Stimulated activated CD4-positive, alpha-beta T cell treated with anti-CD3 and anti-CD28 coated beads, Interleukin-15, amount 100 ng/mL, for 24 hours (primary cell): ENCODE measurements at regions not wholly inside any gene's neighbourhood (a gene's known extent, or its start where the extent isn't known, plus 50 kb on each side); places are given as distances from the start of the nearest gene placed in this dataset.
A peak's percentile ranks its signal among the peaks of the same experiment; 100 is the strongest.

Source experiments
- DNase-seq: peaks from one replicate; pipeline ENCODE4 v3.0.0-alpha.2; 2020

DNA sequence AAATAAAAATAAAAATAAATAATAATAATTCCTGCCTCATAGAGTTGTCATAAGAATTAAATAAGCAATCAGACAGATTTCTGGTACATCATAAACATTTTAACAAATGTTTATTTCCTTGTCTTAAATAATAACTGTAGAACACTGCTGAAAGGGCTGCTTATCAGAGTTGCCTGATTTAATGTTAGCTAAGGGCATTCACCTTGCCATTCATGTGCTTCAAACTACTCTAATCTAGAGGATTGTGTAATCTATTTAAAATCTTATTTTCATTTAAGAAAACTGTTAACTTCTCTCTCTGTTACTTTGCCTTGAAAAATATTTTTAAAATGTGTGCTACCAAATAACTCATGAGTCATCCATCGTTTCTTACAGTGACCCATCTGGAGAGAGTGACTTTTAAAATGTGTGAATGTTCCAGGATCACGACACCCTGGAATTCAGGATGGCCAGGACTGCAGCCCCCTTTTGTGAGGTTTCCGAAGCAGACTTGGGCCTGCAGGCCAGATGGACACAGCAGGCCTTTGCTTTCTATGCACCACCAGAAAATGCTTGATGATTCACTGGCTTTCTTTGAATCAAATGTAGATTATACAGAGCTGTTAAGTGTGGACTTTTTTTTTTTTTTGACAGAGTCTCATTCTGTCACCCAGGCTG lies 109.1 kb upstream of the TNS3 start:
- no peak for DNase-seq

GRCh38 chr7:47689558-47689957 lies 107.6 kb upstream of the TNS3 start:
- no peak for DNase-seq

DNA sequence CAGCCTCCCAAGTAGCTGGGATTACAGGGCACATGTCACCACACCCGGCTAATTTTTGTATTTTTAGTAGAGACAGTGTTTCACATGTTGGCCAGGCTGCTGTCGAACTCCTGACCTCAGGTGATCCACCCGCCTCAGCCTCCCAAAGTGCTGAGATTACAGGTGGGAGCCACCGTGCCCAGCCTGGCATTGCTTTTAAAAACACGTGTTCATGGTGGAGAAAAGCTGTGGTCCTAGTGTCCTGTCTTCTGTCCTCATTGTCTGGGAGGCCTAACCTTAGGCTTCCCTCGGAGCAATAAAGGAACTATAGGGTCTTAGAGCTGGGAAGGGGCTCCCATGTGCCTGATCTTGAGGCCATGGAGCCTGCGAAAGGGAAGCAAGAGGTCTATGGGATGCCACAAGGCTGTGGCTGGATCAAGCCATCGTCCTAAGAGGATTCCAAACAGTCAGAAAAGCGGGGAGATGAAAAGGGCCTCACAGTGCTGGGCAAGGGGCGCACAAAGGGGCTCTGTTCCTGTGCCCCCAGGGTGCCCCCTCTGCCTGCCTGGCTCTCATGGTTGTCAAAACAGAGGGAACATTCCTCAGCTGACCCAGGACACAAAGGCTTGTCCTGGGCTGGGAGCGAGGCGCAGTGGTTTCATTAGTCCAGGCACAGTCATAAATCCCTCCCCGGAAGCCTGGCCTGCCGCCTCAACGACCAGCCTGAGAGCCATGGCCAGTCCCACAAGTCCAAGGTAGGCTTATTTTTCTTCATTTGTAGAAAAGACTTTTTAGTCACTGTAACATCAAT lies 106.6 kb upstream of the TNS3 start:
- DNase-seq, result no peak

GRCh38 chr7:47685712-47686376 lies 103.9 kb upstream of the TNS3 start:
- no peak for DNase-seq

DNA sequence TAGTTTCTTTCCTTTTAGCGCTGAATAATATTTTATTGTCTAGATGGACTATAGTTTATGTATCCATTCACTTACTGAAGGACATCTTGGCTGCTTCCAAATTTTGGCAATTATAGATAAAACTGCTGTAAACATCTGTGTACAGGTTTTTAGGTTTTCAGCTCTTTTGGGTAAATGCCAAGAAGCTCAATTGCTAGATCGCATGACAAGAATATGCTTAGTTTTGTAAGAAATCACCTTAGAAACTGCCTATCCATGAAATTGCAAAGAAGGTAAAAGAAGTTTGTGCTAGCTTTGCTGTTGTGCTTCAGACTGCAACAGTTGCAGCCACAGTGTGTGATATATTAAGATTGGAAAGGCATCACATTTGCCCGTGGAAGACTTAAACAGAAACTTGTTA lies 103.2 kb upstream of the TNS3 start:
- DNase-seq, result no peak

DNA sequence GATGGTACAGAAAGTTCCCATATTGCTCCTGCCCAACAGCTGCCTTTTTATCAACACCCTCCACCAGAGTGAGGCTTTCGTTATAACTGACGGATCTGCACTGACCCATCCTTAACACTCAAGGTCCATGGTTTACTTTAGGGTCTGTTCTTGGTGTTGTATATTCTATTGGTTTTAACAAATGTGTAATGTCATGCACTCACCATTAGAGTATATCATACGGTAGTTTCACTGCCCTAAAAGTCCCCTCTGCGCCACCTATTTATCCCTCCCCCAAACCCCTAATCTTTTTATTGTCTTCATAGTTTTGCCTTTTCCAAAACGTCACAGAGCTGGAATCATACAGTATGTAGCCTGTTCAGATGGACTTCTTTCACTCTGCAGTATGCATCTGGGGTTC lies 102.8 kb upstream of the TNS3 start:
- no peak for DNase-seq

GRCh38 chr7:47683485-47683898 lies 101.6 kb upstream of the TNS3 start:
- no peak for DNase-seq

DNA sequence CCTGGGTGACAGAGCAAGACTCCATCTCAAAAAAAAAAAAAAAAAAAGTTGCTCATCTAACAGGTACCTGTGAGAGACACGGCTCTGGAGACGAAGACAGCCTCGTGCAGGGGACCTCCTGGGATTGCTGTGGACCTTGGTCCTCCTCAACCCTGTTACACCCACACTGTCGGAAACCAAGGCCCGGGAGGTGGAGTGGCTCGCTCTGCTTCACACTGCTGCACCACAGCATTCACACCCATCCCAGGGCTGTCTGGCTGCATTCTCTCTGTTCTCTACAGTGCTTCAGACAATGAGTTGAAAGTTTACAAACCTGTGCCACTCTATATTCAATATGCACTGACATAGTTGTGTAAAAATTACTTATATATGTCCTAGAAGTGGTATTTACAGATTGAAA lies 101.0 kb upstream of the TNS3 start:
- no peak for DNase-seq

DNA sequence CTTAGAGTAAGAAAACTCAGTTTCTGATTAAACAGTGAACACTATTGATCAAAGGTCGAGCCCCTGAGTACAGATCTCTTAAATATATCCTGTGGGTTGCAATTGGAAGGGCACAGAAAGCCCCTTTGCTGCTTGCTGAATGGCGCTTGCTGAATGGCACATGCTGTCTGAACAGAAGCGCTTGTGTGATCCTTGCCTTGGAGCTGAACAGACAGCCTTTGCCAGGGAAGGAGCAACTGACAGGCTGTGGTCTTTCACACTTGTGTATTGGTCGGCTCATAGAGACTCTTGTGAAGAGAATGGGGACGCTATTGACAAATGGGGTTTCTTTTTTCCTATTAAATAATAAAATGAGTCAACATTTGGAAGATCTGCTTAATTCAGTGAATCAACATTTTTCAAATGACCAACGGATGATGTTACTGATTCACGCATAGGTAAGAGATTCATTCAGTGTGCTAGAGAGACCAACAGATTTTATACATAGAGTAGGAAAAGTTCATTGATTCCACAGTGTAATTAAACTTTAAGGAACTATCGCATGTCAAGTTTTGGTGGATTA lies 99.4 kb upstream of the TNS3 start:
- DNase-seq, result no peak

GRCh38 chr7:47678641-47679380 lies 96.9 kb upstream of the TNS3 start:
- no peak for DNase-seq

GRCh38 chr7:47677664-47678063 lies 95.8 kb upstream of the TNS3 start:
- DNase-seq, result no peak

GRCh38 chr7:47677093-47677492 lies 95.2 kb upstream of the TNS3 start:
- no peak for DNase-seq

DNA sequence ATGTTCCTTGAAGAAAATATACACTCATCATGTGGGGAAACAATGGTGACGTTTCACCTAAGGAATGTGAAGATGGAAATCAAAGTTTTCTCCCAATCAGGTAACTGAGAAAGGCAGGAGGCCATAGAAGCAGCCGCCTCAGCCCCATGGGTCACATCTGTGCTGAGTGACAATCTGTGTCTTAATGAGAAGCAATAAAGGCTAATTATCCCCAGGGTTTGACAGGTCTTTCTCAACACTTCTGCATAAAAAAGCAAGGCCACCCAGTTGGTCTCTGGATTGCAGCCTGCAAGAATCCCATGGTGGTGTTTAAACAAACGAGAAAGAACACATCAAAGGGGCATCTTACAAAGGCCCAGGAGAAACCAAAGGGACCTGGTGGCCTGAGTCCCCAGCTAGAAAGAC lies 91.1 kb upstream of the TNS3 start:
- no peak for DNase-seq

DNA sequence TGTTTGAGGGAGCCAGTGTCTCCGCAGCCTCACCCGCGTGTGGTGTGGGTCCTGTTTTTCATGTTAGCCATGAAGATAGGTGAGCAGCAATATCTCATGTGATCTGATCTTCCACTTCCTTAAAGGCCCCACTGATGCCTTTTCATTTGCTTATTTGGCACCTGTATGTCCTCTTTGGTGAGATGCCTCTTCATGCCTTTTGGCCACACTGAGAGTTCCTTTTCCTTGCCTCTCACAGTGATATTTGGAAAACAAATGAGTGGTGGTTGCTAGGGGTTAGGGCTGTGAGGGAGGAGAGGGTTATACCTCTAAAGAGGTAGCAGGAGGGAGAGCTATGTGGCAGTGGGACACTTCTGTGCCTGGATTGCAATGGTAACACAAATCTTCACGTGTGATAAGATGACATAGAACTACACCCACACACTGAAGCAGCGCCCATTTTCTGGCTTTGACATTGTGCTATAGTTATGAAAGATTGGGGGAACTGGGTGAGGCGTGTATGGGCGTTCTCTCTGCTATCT lies 90.4 kb upstream of the TNS3 start:
- DNase-seq, result no peak

DNA sequence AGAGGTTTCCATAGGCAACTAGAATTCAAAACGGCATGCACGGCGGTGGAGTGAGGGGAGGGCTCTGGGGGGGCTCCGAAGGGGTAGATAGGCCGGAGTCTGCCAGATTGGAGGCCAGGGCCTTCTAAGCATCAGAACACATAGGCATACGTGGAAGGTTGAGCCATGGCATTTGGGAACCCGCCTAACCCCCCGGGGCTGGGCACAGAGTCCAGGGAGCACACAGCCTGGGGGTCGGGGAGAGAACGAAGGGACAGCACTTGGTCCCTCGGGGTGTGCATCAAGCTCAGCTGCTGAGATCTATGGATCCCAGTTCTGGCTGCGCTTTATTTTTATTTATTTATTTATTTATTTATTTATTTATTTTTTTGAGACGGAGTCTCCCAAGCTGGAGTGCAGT lies 89.4 kb upstream of the TNS3 start:
- no peak for DNase-seq

- no peak for DNase-seq
These were observed 88.8 kb upstream of the TNS3 start for GRCh38 chr7:47670729-47671128.

DNA sequence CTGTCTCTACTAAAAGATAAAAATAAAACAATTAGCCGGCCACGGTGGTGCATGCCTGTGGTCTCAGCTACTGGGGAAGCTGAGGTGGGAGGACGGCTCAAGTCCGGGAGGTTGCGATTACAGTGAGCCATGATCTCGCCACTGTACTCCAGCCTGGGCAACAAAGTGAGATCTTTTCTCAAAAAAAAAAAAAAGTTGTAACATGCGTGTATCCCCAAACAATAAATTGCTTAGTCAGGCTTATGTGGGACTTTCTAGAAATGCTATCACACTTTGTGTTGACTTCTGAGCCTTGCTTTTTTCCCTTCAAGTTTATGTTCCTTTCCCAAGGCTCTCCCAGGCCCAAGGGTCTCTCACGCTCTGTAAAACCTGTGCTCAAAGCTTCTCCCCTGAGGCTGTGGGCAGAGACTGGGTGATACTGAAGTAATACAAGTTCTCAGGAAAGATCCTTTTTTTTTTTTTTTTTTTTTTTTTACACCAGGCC lies 88.0 kb upstream of the TNS3 start:
- DNase-seq, result no peak

GRCh38 chr7:47669178-47669891 lies 87.4 kb upstream of the TNS3 start:
- DNase-seq, result peak; percentile 5

GRCh38 chr7:47666164-47666862 lies 84.4 kb upstream of the TNS3 start:
- no peak for DNase-seq

DNA sequence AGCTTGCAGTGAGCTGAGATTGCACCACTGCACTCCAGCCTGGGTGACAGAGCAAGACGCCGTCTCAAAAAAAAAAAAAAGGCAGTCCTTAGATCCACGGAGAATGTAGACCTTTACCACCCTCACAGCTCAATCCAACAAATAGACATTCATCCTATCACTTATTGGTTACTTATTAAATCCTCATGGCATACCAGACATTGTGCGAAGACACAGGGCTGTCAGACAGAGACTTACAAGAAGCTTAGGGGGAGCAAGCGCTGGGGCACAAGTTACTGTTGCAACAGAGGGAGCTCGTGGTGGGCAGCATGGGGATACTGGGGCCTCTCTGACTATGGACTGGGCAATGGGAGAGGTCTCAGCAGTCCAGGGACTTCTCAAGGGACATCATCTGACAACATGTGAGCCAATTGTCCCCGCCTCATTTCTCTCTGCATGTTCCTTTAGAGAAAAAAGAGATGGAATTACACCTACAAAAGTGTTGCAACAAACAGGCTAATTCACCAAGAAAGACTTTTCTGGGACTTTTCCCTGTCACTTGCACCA lies 82.8 kb upstream of the TNS3 start:
- no peak for DNase-seq

- no peak for DNase-seq
These were observed 81.9 kb upstream of the TNS3 start for GRCh38 chr7:47663851-47664250.
